ENCODE measurements at regions not wholly inside any gene's neighbourhood (a gene's known extent, or its start where the extent isn't known, plus 50 kb on each side); places are given as distances from the start of the nearest gene placed in this dataset.

DNA sequence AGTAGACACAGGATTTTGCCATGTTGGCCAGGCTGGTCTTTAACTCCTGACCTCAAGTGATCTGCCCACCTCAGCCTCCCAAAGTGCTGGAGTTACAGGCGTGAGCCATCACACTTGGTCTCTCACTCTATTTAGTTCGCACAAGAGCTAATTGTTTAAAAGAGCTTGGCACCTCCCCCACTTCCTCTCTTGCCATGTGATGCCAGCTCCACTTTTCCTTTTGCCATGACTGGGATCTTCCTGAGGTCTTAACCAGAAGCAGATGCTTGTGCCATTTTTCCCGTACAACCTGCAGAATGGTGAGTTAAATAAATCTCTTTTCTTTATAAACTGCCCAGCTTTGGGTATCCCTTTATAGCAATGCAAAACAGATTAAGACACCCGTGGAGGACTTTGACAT, 200.1 kb upstream of the FRMD6 start:
- TF ChIP-seq CTCF (IDR thresholded peaks at IDR 0.05) (no peak), EP300 (IDR thresholded peaks at IDR 0.05) (no peak), POLR2A (IDR thresholded peaks at IDR 0.05) (no peak), POLR2AphosphoS5 (IDR thresholded peaks at IDR 0.05) (no peak)

Measured in sigmoid colon (tissue), 4 donors.